ENCODE measurements at regions not wholly inside any gene's neighbourhood (a gene's known extent, or its start where the extent isn't known, plus 50 kb on each side); places are given as distances from the start of the nearest gene placed in this dataset.

GRCh38 chr5:163968651-163969050, 463.2 kb downstream of the MAT2B start:
- Mint-ChIP-seq H3K4me1 (no peaks in the 10 kb centered on the region), H3K27me3 (ENCODE audit: insufficient read depth) (no peaks in the 10 kb centered on the region), H3K4me3 (no peak overlapping the region), H3K27ac (no peak overlapping the region), H3K9me3 (no peaks in the 10 kb centered on the region), H3K36me3 (ENCODE audit: low read depth) (no peaks in the 10 kb centered on the region)
- no peaks in the 10 kb centered on the region for H3K4me1 ChIP-seq (ENCODE audit: control insufficient read depth, insufficient read depth, low read length)
- no peak overlapping the region for H3K27ac ChIP-seq (ENCODE audit: low read depth, low read length)
- 50% methylated on average over 1 of the region's 2 CpGs; no CpG with 5 or more reads in 1 of the 2 experiments for WGBS, 2 experiments (ENCODE audit: insufficient coverage in 1 of 2, insufficient read length in 1 of 2)
- TF ChIP-seq, protein P1, sequence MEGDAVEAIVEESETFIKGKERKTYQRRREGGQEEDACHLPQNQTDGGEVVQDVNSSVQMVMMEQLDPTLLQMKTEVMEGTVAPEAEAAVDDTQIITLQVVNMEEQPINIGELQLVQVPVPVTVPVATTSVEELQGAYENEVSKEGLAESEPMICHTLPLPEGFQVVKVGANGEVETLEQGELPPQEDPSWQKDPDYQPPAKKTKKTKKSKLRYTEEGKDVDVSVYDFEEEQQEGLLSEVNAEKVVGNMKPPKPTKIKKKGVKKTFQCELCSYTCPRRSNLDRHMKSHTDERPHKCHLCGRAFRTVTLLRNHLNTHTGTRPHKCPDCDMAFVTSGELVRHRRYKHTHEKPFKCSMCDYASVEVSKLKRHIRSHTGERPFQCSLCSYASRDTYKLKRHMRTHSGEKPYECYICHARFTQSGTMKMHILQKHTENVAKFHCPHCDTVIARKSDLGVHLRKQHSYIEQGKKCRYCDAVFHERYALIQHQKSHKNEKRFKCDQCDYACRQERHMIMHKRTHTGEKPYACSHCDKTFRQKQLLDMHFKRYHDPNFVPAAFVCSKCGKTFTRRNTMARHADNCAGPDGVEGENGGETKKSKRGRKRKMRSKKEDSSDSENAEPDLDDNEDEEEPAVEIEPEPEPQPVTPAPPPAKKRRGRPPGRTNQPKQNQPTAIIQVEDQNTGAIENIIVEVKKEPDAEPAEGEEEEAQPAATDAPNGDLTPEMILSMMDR (conservative IDR thresholded peaks at IDR 0.05), result no peak
- H3K9me3 ChIP-seq (ENCODE audit: control insufficient read depth, low read length), result no peaks in the 10 kb centered on the region
- no peak for DNase-seq
- no peak overlapping the region for H3K4me3 ChIP-seq (ENCODE audit: low read length)
- H3K9ac ChIP-seq (ENCODE audit: extremely low read depth, low read length, poor library complexity, severe bottlenecking), result no peak overlapping the region
- H3K36me3 ChIP-seq (ENCODE audit: control insufficient read depth, insufficient read depth, low read length), result no peaks in the 10 kb centered on the region
- no peaks in the 10 kb centered on the region for H3K27me3 ChIP-seq (ENCODE audit: control insufficient read depth, insufficient read depth, low read length, poor library complexity, severe bottlenecking)

DNA sequence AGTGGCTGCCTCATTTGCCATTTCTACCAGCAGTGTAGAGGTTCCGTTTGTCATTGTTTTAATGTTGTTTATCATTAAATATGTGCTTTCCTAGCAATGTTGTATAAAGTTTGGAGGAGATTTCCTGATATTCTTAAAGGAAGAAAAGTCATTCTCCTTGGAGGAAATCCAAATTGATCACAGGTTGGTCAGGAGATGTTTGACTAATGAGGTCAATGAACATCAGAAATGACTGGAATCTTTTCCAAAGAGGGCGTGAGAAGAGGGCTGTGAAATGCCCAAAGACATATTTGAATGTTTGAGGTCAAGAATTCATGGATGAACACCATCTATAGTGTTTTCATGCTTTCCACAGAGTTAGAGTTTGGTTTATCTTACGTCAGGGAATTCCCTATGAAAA, 471.3 kb downstream of the MAT2B start:
- Histone ChIP-seq H3K36me3 (ENCODE audit: control insufficient read depth, insufficient read depth, low read length) (no peaks in the 10 kb centered on the region), H3K9ac (ENCODE audit: extremely low read depth, low read length, poor library complexity, severe bottlenecking) (no peak overlapping the region), H3K4me3 (ENCODE audit: low read length) (no peak overlapping the region), H3K27me3 (ENCODE audit: control insufficient read depth, insufficient read depth, low read length, poor library complexity, severe bottlenecking) (no peaks in the 10 kb centered on the region), H3K27ac (ENCODE audit: low read depth, low read length) (no peak overlapping the region), H3K9me3 (ENCODE audit: control insufficient read depth, low read length) (no peaks in the 10 kb centered on the region), H3K4me1 (ENCODE audit: control insufficient read depth, insufficient read depth, low read length) (no peaks in the 10 kb centered on the region)
- no peaks in the 10 kb centered on the region for H3K27me3 Mint-ChIP-seq (ENCODE audit: insufficient read depth)
- TF ChIP-seq, protein P1 (conservative IDR thresholded peaks at IDR 0.05), result no peak
- H3K27ac Mint-ChIP-seq, result no peak overlapping the region
- H3K4me1 Mint-ChIP-seq, result no peaks in the 10 kb centered on the region
- no peaks in the 10 kb centered on the region for H3K36me3 Mint-ChIP-seq (ENCODE audit: low read depth)
- DNase-seq, result no peak
- H3K9me3 Mint-ChIP-seq, result no peaks in the 10 kb centered on the region
- H3K4me3 Mint-ChIP-seq, result no peak overlapping the region
- 83 to 95% methylated on average over 2 to 3 of the region's 3 CpGs for WGBS, 2 experiments (ENCODE audit: insufficient coverage in 1 of 2, insufficient read length in 1 of 2)

- Mint-ChIP-seq H3K27ac (no peak overlapping the region), H3K36me3 (ENCODE audit: low read depth) (no peaks in the 10 kb centered on the region), H3K27me3 (ENCODE audit: insufficient read depth) (no peaks in the 10 kb centered on the region), H3K4me1 (no peaks in the 10 kb centered on the region), H3K4me3 (no peak overlapping the region), H3K9me3 (no peaks in the 10 kb centered on the region)
- no peaks in the 10 kb centered on the region for H3K36me3 ChIP-seq (ENCODE audit: control insufficient read depth, insufficient read depth, low read length)
- H3K27ac ChIP-seq (ENCODE audit: low read depth, low read length), result no peak overlapping the region
- H3K27me3 ChIP-seq (ENCODE audit: control insufficient read depth, insufficient read depth, low read length, poor library complexity, severe bottlenecking), result no peaks in the 10 kb centered on the region
- H3K4me3 ChIP-seq (ENCODE audit: low read length), result no peak overlapping the region
- no peaks in the 10 kb centered on the region for H3K4me1 ChIP-seq (ENCODE audit: control insufficient read depth, insufficient read depth, low read length)
- 0 to 61% methylated on average over 1 to 5 of the region's 5 CpGs for WGBS, 2 experiments (ENCODE audit: insufficient coverage in 1 of 2, insufficient read length in 1 of 2)
- TF ChIP-seq, protein P1 (conservative IDR thresholded peaks at IDR 0.05), result peak; percentile 52
- H3K9ac ChIP-seq (ENCODE audit: extremely low read depth, low read length, poor library complexity, severe bottlenecking), result no peak overlapping the region
- peak; percentile 72 for DNase-seq
- no peaks in the 10 kb centered on the region for H3K9me3 ChIP-seq (ENCODE audit: control insufficient read depth, low read length)
Measured at GRCh38 chr5:163978897-163979296, 473.5 kb downstream of the MAT2B start.

All from endodermal cell (in vitro differentiated cells).